Sigmoid colon (tissue), 4 donors: ENCODE measurements at regions not wholly inside any gene's neighbourhood (a gene's known extent, or its start where the extent isn't known, plus 50 kb on each side); places are given as distances from the start of the nearest gene placed in this dataset.

Source experiments
- EP300 ChIP-seq, 4 donors: sonication (generic); formaldehyde crosslinking; IDR thresholded peaks; one replicate each; pipeline ENCODE4 v1.6.1; 2017; ENCODE audit warnings: antibody characterized with exemption in 4 of 4
- POLR2A ChIP-seq, 2 donors: fragments of 450-650 bp; IDR thresholded peaks; one replicate each; pipeline ENCODE4 v1.6.1; 2016; ENCODE audit warnings: antibody characterized with exemption in 2 of 2, mild to moderate bottlenecking in 2 of 2, moderate library complexity in 2 of 2
- POLR2AphosphoS5 ChIP-seq, 4 donors: sonication (generic); formaldehyde crosslinking; IDR thresholded peaks; one replicate each; pipeline ENCODE4 v1.6.1; 2017; ENCODE audit warnings: antibody characterized with exemption in 4 of 4
- TF ChIP-seq, protein P1 (sequence below), 4 experiments: fragments of 450-650 bp in 3 of 4; fragments of 200-600 bp in 1 of 4; IDR thresholded peaks; one replicate each; pipeline ENCODE4 v1.5.1; 2016 to 2019; ENCODE audit warnings: antibody characterized with exemption in 4 of 4, mild to moderate bottlenecking in 3 of 4, moderate library complexity in 2 of 4

DNA sequence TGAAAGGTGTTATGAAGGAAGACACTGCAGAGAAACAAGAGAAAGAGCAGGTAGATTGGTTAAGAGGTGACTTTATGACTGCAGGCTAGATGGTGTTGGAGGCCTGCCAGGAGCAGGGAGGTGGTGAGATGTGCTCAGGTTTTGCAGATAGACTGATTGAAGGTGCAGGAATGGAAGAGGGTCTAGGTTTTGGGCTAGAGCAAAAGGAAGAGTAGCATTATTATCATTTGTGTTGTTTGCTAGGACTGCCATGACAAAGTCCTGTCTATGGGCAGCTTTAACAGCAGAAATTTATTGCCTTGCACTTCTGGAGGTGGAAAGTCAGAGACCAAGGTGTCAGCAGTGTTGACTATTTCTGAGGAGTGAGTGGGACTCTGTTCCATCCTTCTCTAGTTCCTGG is 172.9 kb upstream of the SOX11 start:
- TF ChIP-seq, protein P1, sequence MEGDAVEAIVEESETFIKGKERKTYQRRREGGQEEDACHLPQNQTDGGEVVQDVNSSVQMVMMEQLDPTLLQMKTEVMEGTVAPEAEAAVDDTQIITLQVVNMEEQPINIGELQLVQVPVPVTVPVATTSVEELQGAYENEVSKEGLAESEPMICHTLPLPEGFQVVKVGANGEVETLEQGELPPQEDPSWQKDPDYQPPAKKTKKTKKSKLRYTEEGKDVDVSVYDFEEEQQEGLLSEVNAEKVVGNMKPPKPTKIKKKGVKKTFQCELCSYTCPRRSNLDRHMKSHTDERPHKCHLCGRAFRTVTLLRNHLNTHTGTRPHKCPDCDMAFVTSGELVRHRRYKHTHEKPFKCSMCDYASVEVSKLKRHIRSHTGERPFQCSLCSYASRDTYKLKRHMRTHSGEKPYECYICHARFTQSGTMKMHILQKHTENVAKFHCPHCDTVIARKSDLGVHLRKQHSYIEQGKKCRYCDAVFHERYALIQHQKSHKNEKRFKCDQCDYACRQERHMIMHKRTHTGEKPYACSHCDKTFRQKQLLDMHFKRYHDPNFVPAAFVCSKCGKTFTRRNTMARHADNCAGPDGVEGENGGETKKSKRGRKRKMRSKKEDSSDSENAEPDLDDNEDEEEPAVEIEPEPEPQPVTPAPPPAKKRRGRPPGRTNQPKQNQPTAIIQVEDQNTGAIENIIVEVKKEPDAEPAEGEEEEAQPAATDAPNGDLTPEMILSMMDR (IDR thresholded peaks at IDR 0.05): no peak
- TF ChIP-seq POLR2AphosphoS5 (IDR thresholded peaks at IDR 0.05) (no peak), POLR2A (IDR thresholded peaks at IDR 0.05) (no peak), EP300 (IDR thresholded peaks at IDR 0.05) (no peak)
